Erythroblast (primary cell): ENCODE measurements at regions not wholly inside any gene's neighbourhood (a gene's known extent, or its start where the extent isn't known, plus 50 kb on each side); places are given as distances from the start of the nearest gene placed in this dataset.

Experiments
- GATA1 ChIP-seq: IDR thresholded peaks from 2 replicates; pipeline ENCODE4 v1.6.1; 2011; ENCODE audit warnings: low read depth, mild to moderate bottlenecking, control low read depth, low read length, moderate library complexity
- POLR2A ChIP-seq: IDR thresholded peaks from 2 replicates; pipeline ENCODE4 v1.6.1; 2011; ENCODE audit warnings: mild to moderate bottlenecking, low read length

DNA sequence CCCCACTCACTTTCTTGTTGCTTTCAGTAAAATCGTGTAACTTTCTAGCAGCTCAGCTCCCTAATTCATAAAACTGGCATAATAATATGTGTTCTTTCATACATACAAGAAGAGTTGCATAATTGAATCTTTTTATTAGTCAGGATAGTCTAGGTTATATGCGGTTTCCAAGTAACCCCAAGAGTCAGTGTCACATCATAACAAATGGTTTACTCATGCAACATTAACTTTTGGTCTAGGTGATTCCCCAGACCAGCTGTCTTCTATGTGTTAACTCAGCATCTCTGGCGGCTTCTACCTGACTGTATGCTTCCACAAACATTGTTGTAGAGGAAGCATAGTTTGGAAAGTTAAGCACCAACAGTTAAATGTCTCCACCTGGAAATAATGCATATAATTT, 1000.4 kb downstream of the CDH11 start:
- TF ChIP-seq POLR2A (no peak), GATA1 (no peak)
